GM19452 (cell line): ENCODE measurements at regions not wholly inside any gene's neighbourhood (a gene's known extent, or its start where the extent isn't known, plus 50 kb on each side); places are given as distances from the start of the nearest gene placed in this dataset.

ENCODE experiments used
- ATAC-seq: cut with Tn5 transposase; IDR thresholded peaks from one replicate; pipeline ENCODE4 v1.9.1; 2021; ENCODE audit not compliant: unreplicated experiment

- ATAC-seq = no peak
These were observed 556.6 kb downstream of the TLE1 start for GRCh38 chr9:81132796-81133195.

GRCh38 chr9:81132318-81132717 lies 557.0 kb downstream of the TLE1 start:
- no peak for ATAC-seq

DNA sequence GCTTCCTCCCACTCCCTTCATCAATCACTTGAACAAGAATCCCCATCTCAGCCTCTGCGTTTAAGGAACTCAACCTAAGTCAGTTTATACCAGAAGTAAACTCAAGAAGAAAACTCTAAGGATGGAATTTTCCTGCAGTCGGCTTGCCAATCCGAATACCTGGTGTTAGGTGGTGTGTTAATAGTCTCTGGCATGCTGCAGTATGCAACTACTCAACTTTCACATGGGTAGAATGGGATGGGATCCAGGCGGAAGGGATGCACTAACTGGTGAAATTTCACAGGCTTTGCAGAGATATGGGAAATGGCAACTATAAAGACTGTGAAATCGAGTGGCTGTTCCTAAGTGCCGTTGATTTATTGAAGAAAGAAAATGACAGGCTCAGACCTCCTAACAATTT lies 560.6 kb downstream of the TLE1 start:
- ATAC-seq = no peak

GRCh38 chr9:81125446-81126092 lies 563.8 kb downstream of the TLE1 start:
- ATAC-seq = no peak

DNA sequence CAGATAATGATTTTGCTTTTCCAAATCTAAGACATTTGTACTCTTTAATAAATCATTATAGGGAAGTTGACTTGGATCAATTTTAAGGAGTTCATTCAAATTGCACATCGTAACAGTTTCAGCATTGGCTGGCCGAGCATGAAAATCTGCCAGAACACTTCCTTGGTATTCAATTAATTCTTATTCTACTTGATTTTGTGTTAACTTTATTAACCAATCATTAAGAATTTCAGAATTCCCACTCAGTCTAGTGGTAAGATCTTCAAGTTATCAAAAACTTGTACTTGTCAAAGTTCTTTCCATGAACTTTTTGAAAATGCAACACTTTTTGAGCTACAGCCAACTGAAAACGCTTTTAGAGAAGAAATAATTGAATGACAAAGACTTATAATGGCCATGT lies 565.8 kb downstream of the TLE1 start:
- ATAC-seq = no peak

- no peak for ATAC-seq
These were observed 566.6 kb downstream of the TLE1 start for GRCh38 chr9:81122749-81123148.

- ATAC-seq = no peak
These were observed 569.8 kb downstream of the TLE1 start for GRCh38 chr9:81119591-81119990.

GRCh38 chr9:81118416-81118815 lies 570.9 kb downstream of the TLE1 start:
- ATAC-seq = no peak

DNA sequence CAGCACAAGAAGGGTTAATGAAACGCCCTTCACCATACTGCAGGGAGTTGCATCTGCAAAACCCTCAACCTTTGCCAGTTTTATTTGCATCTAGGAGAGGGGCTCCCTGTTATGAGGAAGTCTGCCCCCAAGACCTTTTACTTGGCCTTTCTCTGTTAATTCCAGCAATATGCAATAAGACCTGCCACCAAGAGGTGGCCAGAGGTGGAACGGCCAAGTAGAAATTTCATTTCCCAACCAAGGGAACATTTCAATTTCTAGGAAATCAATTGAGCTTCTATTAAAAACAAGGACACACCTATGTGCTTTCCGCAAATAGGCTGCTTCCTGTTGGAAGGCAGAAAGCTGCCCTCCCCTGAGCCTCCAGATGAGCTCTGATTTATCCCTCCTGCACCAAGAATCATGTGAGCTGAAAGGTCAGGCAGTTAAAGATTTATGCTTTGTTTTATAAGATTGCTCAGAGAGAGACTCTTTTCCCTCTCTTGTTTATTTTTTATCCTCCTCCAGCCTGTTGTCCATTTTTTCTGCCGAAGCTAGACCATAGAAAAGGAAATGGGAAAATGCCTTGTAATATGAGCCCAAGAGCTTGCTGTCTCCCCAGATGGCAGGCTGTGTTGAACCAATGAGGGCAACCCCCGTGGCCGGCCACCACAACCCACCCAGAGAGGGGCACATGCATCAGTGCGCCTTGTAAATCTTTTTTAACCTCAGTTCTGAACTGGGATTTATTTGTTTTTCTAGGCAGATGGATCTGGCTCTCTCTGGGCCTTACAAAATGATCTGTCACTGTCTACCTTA lies 572.8 kb downstream of the TLE1 start:
- ATAC-seq = no peak

DNA sequence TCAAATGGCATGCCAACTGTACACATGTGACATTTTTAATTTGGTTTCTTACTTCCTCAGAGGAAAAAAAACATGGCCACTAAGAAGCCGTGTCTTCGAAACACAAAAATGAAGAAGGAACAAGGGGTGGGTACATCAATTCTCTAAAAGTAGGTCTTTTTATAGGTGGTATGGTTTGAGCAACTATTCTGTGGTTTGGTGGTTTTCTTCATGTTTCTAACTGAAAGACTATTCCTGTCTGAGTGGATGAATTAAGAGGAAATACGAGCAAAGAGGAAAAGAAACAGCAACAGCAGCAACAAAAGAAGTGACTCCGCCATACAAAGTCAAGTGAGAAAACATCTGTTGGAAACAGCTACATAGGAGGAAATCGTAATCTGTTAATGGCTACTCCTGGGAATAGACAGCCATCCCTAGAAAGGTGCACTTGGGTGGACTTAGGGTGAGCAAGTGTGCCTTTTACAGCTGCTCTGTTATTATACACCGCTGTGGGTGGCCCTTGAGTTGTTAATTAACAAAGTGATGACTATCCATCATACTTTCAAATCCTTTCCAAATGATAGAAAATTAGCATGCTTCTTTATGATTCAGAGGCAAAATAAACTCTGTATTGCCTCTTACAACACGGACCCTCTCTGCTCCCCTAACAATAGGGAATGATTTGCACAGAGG lies 575.8 kb downstream of the TLE1 start:
- ATAC-seq = no peak

- ATAC-seq = no peak
These were observed 576.5 kb downstream of the TLE1 start for GRCh38 chr9:81112627-81113452.

DNA sequence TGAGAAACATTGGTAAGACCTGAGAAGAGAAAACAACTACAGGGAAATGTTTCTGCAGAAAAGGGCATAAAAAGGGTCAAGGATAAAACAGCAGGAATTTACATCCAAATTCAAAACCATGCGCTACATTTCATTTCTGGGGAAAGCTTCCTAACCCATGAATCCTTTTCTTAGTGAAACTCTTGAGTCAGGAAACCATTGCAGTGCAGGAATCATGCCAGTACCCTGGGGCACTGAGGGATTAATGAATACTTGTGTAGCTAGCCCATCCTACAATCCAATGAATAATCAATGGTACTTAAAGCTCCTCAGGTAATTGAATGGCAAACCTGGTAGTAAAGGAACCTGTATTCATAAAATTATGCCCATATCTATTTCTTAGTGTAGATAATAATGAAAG lies 580.5 kb downstream of the TLE1 start:
- ATAC-seq = no peak

GRCh38 chr9:81108391-81108790 lies 581.0 kb downstream of the TLE1 start:
- ATAC-seq = no peak

- no peak for ATAC-seq
These were observed 585.5 kb downstream of the TLE1 start for GRCh38 chr9:81103597-81104471.

- no peak for ATAC-seq
These were observed 592.1 kb downstream of the TLE1 start for GRCh38 chr9:81097131-81097847.

GRCh38 chr9:81096625-81097024 lies 592.7 kb downstream of the TLE1 start:
- ATAC-seq = no peak

GRCh38 chr9:81092057-81092456 lies 597.3 kb downstream of the TLE1 start:
- no peak for ATAC-seq

DNA sequence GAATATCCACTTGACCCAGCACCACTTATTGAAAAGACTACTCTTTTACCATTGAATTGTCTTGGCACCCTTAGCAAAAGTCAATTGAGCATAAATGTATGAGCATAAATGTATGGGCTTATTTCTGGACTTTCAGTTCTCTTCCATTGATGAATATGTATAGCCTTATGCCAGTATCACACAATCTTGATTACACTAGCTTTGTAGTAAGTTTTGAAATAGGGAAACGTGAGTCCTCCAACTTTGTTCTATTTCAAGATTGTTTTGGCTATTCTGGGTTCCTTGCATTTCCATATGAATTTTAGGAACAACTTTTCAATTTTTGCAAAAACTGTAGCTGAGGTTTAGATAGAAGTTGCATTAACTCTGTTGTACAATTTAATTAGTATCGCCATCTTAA lies 601.0 kb downstream of the TLE1 start:
- no peak for ATAC-seq

- ATAC-seq = no peak
These were observed 602.9 kb downstream of the TLE1 start for GRCh38 chr9:81086416-81086815.
